Gastroesophageal sphincter (tissue), 3 donors: ENCODE measurements at regions not wholly inside any gene's neighbourhood (a gene's known extent, or its start where the extent isn't known, plus 50 kb on each side); places are given as distances from the start of the nearest gene placed in this dataset.

Experiments used
- CTCF ChIP-seq, 4 experiments: fragments of 200-600 bp in 2 of 4; fragments of 450-650 bp in 2 of 4; sonication (generic) in 1 of 4; IDR thresholded peaks; one replicate each; pipeline ENCODE4 v1.5.1; 2017 to 2019; ENCODE audit warnings: antibody characterized with exemption in 4 of 4, mild to moderate bottlenecking in 2 of 4, moderate library complexity in 2 of 4
- EP300 ChIP-seq: sonication (generic); formaldehyde crosslinking; IDR thresholded peaks from one replicate; pipeline ENCODE4 v1.6.1; 2017; ENCODE audit warnings: antibody characterized with exemption, mild to moderate bottlenecking
- POLR2A ChIP-seq, 2 donors: fragments of 450-650 bp; IDR thresholded peaks; one replicate each; pipeline ENCODE4 v1.6.1; 2017; ENCODE audit warnings: antibody characterized with exemption in 2 of 2, mild to moderate bottlenecking in 2 of 2, moderate library complexity in 1 of 2
- POLR2AphosphoS5 ChIP-seq: sonication (generic); formaldehyde crosslinking; IDR thresholded peaks from one replicate; pipeline ENCODE4 v1.6.1; 2017; ENCODE audit warnings: antibody characterized with exemption

- TF ChIP-seq CTCF (IDR thresholded peaks at IDR 0.05) = no peak
- no peak for TF ChIP-seq POLR2AphosphoS5
- TF ChIP-seq EP300 = no peak
- no peak for TF ChIP-seq POLR2A (IDR thresholded peaks at IDR 0.05)
These were observed 508.2 kb downstream of the ACTL7B start for GRCh38 chr9:108347463-108348188.
